ENCODE measurements at regions not wholly inside any gene's neighbourhood (a gene's known extent, or its start where the extent isn't known, plus 50 kb on each side); places are given as distances from the start of the nearest gene placed in this dataset.
"Not testable (repeated sequence)": the region's sequence is repeated elsewhere in the genome, so short reads cannot be mapped to it uniquely, and the experiment has no call there.

DNA sequence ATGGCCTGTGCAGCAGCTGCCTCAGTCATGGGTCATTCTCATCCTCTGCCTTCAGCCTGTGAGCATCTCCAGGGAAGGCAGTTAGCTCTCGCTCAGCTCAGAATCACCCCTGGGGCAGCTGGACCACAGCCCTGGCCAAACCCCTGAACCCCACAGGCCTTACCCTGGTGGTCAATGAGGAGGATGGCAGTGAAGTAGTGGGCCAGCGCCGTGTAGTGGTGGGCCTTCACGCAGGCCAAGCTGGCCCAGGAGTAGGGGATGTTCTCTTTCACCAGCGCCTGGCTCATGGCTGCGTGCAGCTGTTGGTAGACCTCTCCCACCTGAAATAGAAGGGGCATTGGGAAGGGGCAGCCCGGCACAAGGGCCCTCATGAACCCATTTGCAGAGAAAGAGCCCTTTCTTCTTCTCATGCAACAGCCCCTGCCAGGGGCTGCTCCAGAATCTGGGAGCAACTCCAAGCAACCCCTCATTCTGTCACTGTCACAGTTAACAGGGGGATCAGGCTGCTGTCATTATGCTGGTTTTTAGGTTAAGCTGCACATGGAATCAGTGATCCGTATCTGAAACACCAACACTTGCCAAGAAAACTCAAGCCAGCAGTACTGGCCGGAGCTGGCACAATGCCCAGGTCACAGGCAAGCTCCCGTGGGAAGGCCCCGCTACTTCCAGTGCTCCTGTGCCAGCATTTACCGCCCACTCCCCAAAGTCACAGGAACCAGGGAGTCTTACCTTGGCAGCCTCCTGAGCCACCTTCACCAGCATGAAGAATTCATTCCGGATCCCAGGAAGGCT is 290.2 kb downstream of the GOLGA6L6 start:
- H3K36me3 ChIP-seq (ENCODE audit: control insufficient read depth in 5 of 5, insufficient read depth in 5 of 5, low read length in 5 of 5); H3K9me3 ChIP-seq (ENCODE audit: control insufficient read depth in 5 of 5, low read length in 5 of 5); H3K4me1 ChIP-seq (ENCODE audit: control insufficient read depth in 5 of 5, insufficient read depth in 5 of 5, low read length in 5 of 5); H3K4me3 ChIP-seq (ENCODE audit: low read depth in 1 of 5, low read length in 5 of 5); H3K27ac ChIP-seq (ENCODE audit: low read depth, low read length); H3K27me3 ChIP-seq (ENCODE audit: control insufficient read depth in 5 of 5, insufficient read depth in 4 of 5, low read length in 5 of 5); H3K9ac ChIP-seq (ENCODE audit: low read length in 5 of 5): not testable (repeated sequence)

DNA sequence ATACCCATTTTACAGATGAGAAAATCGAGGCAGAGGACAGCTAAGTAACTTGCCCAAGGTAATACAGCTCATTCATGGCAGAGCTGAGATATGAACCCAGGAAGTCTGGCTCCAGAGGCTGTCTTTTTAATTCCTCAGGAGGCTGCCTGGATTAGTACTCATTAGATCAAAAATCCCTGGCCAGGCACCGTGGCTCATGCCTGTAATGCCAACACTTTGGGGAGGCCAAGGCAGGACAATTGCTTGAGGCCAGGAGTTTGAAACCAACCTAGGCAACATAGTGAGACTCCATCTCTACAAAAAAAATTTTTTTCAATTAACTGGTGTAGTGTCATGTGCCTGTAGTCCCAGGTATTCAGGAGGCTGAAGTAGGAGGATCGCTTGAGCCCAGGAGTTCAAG is 291.4 kb downstream of the GOLGA6L6 start:
- not testable (repeated sequence) for H3K4me1 ChIP-seq (ENCODE audit: control insufficient read depth in 5 of 5, insufficient read depth in 5 of 5, low read length in 5 of 5); H3K27me3 ChIP-seq (ENCODE audit: control insufficient read depth in 5 of 5, insufficient read depth in 4 of 5, low read length in 5 of 5); H3K9ac ChIP-seq (ENCODE audit: low read length in 5 of 5); H3K27ac ChIP-seq (ENCODE audit: low read depth, low read length); H3K4me3 ChIP-seq (ENCODE audit: low read depth in 1 of 5, low read length in 5 of 5); H3K9me3 ChIP-seq (ENCODE audit: control insufficient read depth in 5 of 5, low read length in 5 of 5); H3K36me3 ChIP-seq (ENCODE audit: control insufficient read depth in 5 of 5, insufficient read depth in 5 of 5, low read length in 5 of 5)

DNA sequence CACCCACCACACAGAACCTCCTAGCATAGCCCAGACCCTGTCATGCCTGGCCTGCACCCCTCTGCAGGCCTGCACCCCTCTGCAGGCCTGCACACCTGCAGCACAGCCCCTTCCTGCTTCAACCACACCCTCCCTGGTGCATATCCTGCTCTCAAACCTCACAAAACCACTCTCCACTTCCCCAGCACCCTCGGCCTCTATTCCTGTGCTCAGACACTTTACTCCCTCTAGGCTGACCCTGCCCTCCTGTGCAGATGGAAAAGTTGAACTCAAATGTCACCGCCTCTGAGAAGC is 292.0 kb downstream of the GOLGA6L6 start:
- H3K9me3 ChIP-seq (ENCODE audit: control insufficient read depth in 5 of 5, low read length in 5 of 5); H3K9ac ChIP-seq (ENCODE audit: low read length in 5 of 5); H3K36me3 ChIP-seq (ENCODE audit: control insufficient read depth in 5 of 5, insufficient read depth in 5 of 5, low read length in 5 of 5); H3K4me3 ChIP-seq (ENCODE audit: low read depth in 1 of 5, low read length in 5 of 5); H3K27ac ChIP-seq (ENCODE audit: low read depth, low read length); H3K4me1 ChIP-seq (ENCODE audit: control insufficient read depth in 5 of 5, insufficient read depth in 5 of 5, low read length in 5 of 5); H3K27me3 ChIP-seq (ENCODE audit: control insufficient read depth in 5 of 5, insufficient read depth in 4 of 5, low read length in 5 of 5): not testable (repeated sequence)

DNA sequence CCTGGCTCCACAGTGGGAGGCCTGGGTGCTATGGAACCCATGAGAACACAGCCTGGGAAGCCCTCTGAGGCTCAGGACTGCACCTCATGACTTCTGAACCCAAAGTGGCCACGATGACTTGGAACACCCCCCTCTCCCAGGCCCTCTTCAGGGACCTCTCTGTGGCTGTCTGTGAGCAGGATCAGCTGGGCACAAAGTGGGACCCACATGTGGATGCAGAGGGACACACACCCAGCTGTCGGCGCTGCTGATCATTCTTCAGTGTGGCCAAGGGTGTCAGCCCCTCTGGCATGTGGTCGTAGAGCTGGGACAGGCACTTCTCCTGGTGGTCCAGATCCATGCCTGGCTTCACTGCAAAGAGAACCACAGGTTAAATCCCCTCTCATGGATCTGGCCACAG is 293.2 kb downstream of the GOLGA6L6 start:
- H3K4me3 ChIP-seq (ENCODE audit: low read depth in 1 of 5, low read length in 5 of 5); H3K4me1 ChIP-seq (ENCODE audit: control insufficient read depth in 5 of 5, insufficient read depth in 5 of 5, low read length in 5 of 5); H3K9me3 ChIP-seq (ENCODE audit: control insufficient read depth in 5 of 5, low read length in 5 of 5); H3K36me3 ChIP-seq (ENCODE audit: control insufficient read depth in 5 of 5, insufficient read depth in 5 of 5, low read length in 5 of 5); H3K9ac ChIP-seq (ENCODE audit: low read length in 5 of 5); H3K27me3 ChIP-seq (ENCODE audit: control insufficient read depth in 5 of 5, insufficient read depth in 4 of 5, low read length in 5 of 5); H3K27ac ChIP-seq (ENCODE audit: low read depth, low read length): not testable (repeated sequence)

DNA sequence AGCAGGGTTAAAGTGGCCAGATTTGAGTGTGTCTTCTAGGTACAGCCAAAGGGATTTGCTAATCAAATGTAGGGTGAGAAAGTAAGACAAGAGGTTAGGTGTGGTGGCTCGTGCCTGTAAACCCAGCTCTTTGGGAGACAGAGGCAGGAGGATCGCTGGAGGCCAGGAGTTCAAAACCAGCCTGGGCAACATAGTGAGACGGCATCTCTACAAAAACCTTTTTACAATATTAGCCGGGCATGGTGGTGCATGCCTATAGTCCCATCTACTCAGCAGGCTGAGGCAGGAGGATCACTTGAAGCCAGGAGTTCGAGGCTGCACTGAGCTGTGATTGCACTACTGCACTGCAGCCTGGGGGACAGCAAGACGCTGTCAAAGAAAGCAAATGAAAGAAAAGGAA is 294.5 kb downstream of the GOLGA6L6 start:
- H3K27me3 ChIP-seq (ENCODE audit: control insufficient read depth in 5 of 5, insufficient read depth in 4 of 5, low read length in 5 of 5): not testable (repeated sequence)

DNA sequence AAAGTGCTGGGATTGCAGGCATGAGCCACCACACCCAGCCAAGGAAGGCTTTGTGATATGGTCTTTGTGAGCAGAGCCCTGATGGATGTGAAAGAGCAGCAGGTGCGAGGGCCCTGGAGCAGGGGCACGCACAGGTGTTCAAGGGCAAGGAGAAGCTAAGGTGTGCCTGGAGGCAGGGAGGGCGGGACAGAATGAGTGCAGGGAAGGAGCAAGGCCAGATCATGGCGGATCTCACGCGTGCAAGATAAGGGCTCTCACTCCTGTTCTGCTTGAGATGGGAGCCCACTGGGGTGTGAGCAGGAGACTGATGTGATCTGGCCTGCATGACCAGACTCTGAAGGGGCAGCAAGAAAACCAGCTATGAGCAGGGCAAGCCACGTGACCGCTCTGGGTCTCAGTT is 295.0 kb downstream of the GOLGA6L6 start:
- H3K9me3 ChIP-seq (ENCODE audit: control insufficient read depth in 5 of 5, low read length in 5 of 5): not testable (repeated sequence)

More for the DNA sequence above, 294.5 kb downstream of the GOLGA6L6 start:
- not testable (repeated sequence) for H3K9ac ChIP-seq (ENCODE audit: low read length in 5 of 5); H3K27ac ChIP-seq (ENCODE audit: low read depth, low read length); H3K36me3 ChIP-seq (ENCODE audit: control insufficient read depth in 5 of 5, insufficient read depth in 5 of 5, low read length in 5 of 5); H3K4me1 ChIP-seq (ENCODE audit: control insufficient read depth in 5 of 5, insufficient read depth in 5 of 5, low read length in 5 of 5); H3K9me3 ChIP-seq (ENCODE audit: control insufficient read depth in 5 of 5, low read length in 5 of 5); H3K4me3 ChIP-seq (ENCODE audit: low read depth in 1 of 5, low read length in 5 of 5)

DNA sequence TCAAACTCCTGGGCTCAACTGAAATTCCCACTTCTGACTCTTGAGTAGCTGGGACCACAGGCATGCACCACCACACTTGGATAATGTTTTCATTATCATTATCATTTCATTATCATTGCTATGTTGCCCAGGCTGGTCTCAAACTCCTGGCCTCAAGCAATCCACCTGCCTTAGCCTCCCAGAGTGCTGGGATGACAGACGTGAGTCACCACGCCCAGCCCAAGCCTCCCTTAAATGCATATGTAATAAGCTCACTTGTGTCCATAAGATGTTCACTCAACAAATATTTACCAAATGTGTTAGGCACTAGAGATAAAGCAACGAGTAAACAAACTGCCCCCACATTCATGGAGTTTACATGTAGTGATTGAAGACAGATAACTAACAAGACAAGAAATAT is 295.7 kb downstream of the GOLGA6L6 start:
- not testable (repeated sequence) for H3K9me3 ChIP-seq (ENCODE audit: control insufficient read depth in 5 of 5, low read length in 5 of 5); H3K4me1 ChIP-seq (ENCODE audit: control insufficient read depth in 5 of 5, insufficient read depth in 5 of 5, low read length in 5 of 5)

More for the DNA sequence above, 295.0 kb downstream of the GOLGA6L6 start:
- not testable (repeated sequence) for H3K4me1 ChIP-seq (ENCODE audit: control insufficient read depth in 5 of 5, insufficient read depth in 5 of 5, low read length in 5 of 5); H3K4me3 ChIP-seq (ENCODE audit: low read depth in 1 of 5, low read length in 5 of 5); H3K27ac ChIP-seq (ENCODE audit: low read depth, low read length); H3K27me3 ChIP-seq (ENCODE audit: control insufficient read depth in 5 of 5, insufficient read depth in 4 of 5, low read length in 5 of 5); H3K36me3 ChIP-seq (ENCODE audit: control insufficient read depth in 5 of 5, insufficient read depth in 5 of 5, low read length in 5 of 5); H3K9ac ChIP-seq (ENCODE audit: low read length in 5 of 5)

DNA sequence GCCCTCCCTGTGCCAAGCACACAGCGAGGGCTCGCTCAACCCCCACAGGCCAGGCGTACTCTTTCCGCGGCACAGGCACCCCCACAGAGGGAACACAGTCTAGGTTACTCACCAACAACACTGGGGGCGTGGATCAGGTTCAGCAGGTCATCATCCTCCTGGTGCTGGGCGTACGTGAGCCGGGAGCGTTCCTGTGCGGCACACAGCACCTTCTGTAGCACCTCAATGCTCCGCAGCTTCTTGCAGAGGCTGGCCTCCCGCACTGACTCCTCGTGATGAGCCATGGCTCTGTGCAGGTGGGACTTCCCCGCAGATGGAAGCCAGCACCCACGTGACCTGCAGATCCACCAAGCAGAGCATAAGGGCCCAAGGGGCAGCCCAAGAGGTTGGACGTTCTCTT is 296.8 kb downstream of the GOLGA6L6 start:
- H3K9me3 ChIP-seq (ENCODE audit: control insufficient read depth in 5 of 5, low read length in 5 of 5); H3K9ac ChIP-seq (ENCODE audit: low read length in 5 of 5); H3K27me3 ChIP-seq (ENCODE audit: control insufficient read depth in 5 of 5, insufficient read depth in 4 of 5, low read length in 5 of 5); H3K27ac ChIP-seq (ENCODE audit: low read depth, low read length); H3K4me3 ChIP-seq (ENCODE audit: low read depth in 1 of 5, low read length in 5 of 5); H3K36me3 ChIP-seq (ENCODE audit: control insufficient read depth in 5 of 5, insufficient read depth in 5 of 5, low read length in 5 of 5); H3K4me1 ChIP-seq (ENCODE audit: control insufficient read depth in 5 of 5, insufficient read depth in 5 of 5, low read length in 5 of 5): not testable (repeated sequence)

More for the DNA sequence above, 295.7 kb downstream of the GOLGA6L6 start:
- not testable (repeated sequence) for H3K9ac ChIP-seq (ENCODE audit: low read length in 5 of 5); H3K36me3 ChIP-seq (ENCODE audit: control insufficient read depth in 5 of 5, insufficient read depth in 5 of 5, low read length in 5 of 5); H3K27me3 ChIP-seq (ENCODE audit: control insufficient read depth in 5 of 5, insufficient read depth in 4 of 5, low read length in 5 of 5); H3K27ac ChIP-seq (ENCODE audit: low read depth, low read length); H3K4me3 ChIP-seq (ENCODE audit: low read depth in 1 of 5, low read length in 5 of 5)

DNA sequence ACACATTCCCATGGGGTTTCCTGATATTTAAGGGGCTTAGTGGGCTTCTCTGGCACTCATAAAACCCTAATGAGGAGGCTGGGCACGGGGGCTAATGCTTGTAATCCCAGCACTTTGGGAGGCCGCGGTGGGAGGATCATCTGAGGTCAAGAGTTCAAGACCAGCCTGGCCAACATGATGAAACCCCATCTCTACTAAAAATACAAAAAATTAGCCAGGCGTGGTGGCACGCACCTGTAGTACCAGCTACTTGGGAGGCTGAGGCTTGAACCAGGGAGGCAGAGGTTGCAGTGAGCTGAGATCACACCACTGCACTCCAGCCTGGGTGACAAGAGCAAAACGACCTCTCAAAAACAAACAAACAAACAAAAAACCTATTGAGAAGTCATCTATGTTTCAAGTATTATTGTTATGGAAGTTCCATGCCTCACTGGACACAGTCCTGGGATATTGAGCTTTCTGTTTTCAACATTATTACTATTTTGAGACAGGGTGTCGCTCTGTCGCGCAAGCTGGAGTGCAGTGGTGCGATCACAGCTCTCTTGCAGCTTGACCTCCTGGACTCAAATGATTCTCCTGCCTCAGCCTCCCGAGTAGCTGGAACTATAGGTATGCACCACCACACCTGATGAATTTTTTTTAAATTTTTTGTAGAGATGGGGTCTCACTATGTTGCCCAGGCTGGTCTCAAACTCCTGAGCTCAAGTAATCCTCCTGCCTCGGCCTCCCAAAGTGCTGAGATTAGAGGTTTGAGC is 297.9 kb downstream of the GOLGA6L6 start:
- H3K9ac ChIP-seq (ENCODE audit: low read length in 5 of 5); H3K27ac ChIP-seq (ENCODE audit: low read depth, low read length); H3K27me3 ChIP-seq (ENCODE audit: control insufficient read depth in 5 of 5, insufficient read depth in 4 of 5, low read length in 5 of 5); H3K36me3 ChIP-seq (ENCODE audit: control insufficient read depth in 5 of 5, insufficient read depth in 5 of 5, low read length in 5 of 5); H3K4me1 ChIP-seq (ENCODE audit: control insufficient read depth in 5 of 5, insufficient read depth in 5 of 5, low read length in 5 of 5); H3K9me3 ChIP-seq (ENCODE audit: control insufficient read depth in 5 of 5, low read length in 5 of 5); H3K4me3 ChIP-seq (ENCODE audit: low read depth in 1 of 5, low read length in 5 of 5): not testable (repeated sequence)

DNA sequence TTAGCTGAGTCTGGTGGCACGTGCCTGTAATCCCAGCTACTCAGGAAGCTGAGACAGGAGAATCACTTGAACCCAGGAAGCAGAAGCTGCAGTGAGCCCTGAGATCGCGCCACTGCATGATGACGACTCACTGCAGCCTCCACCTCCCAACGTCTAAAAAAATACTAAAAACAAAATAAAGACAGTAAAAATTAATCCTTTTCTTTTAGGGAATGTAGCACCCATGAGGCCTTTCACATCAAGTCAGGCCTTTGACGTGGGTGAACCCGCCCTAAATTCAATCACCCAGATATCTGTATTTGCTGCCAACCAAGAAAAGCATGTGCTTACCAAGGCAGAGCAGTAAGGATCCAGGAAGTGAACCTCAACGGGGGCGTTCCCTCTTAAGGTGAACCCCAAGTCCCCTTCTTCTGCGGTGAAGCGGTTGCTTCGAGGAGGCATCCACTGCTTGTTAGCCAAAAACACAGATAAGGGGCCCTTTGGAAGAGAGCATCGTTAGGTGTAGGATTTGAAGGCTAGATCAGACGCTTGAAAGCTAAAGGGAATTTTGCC is 301.2 kb downstream of the GOLGA6L6 start:
- H3K9ac ChIP-seq (ENCODE audit: low read length in 5 of 5); H3K9me3 ChIP-seq (ENCODE audit: control insufficient read depth in 5 of 5, low read length in 5 of 5); H3K27me3 ChIP-seq (ENCODE audit: control insufficient read depth in 5 of 5, insufficient read depth in 4 of 5, low read length in 5 of 5); H3K4me3 ChIP-seq (ENCODE audit: low read depth in 1 of 5, low read length in 5 of 5); H3K36me3 ChIP-seq (ENCODE audit: control insufficient read depth in 5 of 5, insufficient read depth in 5 of 5, low read length in 5 of 5); H3K4me1 ChIP-seq (ENCODE audit: control insufficient read depth in 5 of 5, insufficient read depth in 5 of 5, low read length in 5 of 5); H3K27ac ChIP-seq (ENCODE audit: low read depth, low read length): not testable (repeated sequence)
